HEK293 (cell line): ENCODE measurements at regions not wholly inside any gene's neighbourhood (a gene's known extent, or its start where the extent isn't known, plus 50 kb on each side); places are given as distances from the start of the nearest gene placed in this dataset.

Experiments
- CTCF ChIA-PET: fragments of 350-600 bp; formaldehyde crosslinking; extraction: SDS; loops from one replicate; lab custom pipeline; 2021; ENCODE audit warnings: antibody characterized with exemption; lab: Yijun Ruan, JAX
- POLR2A ChIA-PET: fragments of 300-600 bp; formaldehyde crosslinking; extraction: SDS; loops from one replicate; lab custom pipeline; 2020; ENCODE audit warnings: antibody characterized with exemption, inconsistent platforms; lab: Yijun Ruan, JAX
- H3K27ac ChIP-seq: fragments of 200-500 bp; sonication (Bioruptor generic); 2 replicates; pipeline ENCODE4 v1.5.1; 2014; ENCODE audit warnings: low read depth, low read length, control low read depth, inconsistent platforms; ENCODE audit errors: extremely low read depth
- H3K36me3 ChIP-seq, 2 experiments: fragments of 200-500 bp in 1 of 2; sonication (Bioruptor generic) in 1 of 2; 1 replicate in 1 of 2; 2 replicates in 1 of 2; pipeline ENCODE4 v1.5.1; 2014 to 2017; ENCODE audit warnings: inconsistent platforms in 2 of 2, low read length in 2 of 2; ENCODE audit not compliant: control insufficient read depth in 2 of 2, insufficient read depth in 1 of 2
- H3K4me1 ChIP-seq: fragments of 200-500 bp; sonication (Bioruptor generic); 2 replicates; pipeline ENCODE4 v1.5.1; 2014; ENCODE audit warnings: mild to moderate bottlenecking, low read length, inconsistent platforms; ENCODE audit not compliant: control insufficient read depth, insufficient read depth
- H3K4me3 ChIP-seq: 2 replicates; pipeline ENCODE4 v1.5.1; 2011; ENCODE audit warnings: low read depth, mild to moderate bottlenecking, control low read depth, low read length, moderate library complexity
- H3K9me3 ChIP-seq: fragments of 200-500 bp; sonication (Bioruptor generic); 2 replicates; pipeline ENCODE4 v1.5.1; 2014; ENCODE audit warnings: low read depth, low read length, inconsistent platforms; ENCODE audit not compliant: control insufficient read depth, insufficient read depth
- GFI1B ChIP-seq: fragments of 450-650 bp; formaldehyde crosslinking; IDR thresholded peaks from 2 replicates; pipeline ENCODE4 v1.5.1; 2016; ENCODE audit warnings: missing biosample characterization, missing genetic modification characterization
- IKZF3 ChIP-seq: fragments of 450-650 bp; IDR thresholded peaks from 2 replicates; pipeline ENCODE4 v1.5.0; 2018; ENCODE audit warnings: missing biosample characterization, mild to moderate bottlenecking, missing genetic modification characterization, moderate library complexity
- KLF1 ChIP-seq: fragments of 450-650 bp; formaldehyde crosslinking; IDR thresholded peaks from 2 replicates; pipeline ENCODE4 v1.5.1; 2016; ENCODE audit warnings: missing biosample characterization, missing genetic modification characterization
- MZF1 ChIP-seq: fragments of 450-650 bp; formaldehyde crosslinking; IDR thresholded peaks from 2 replicates; pipeline ENCODE4 v1.5.1; 2017; ENCODE audit warnings: missing biosample characterization, missing genetic modification characterization, borderline replicate concordance
- OSR2 ChIP-seq: fragments of 450-650 bp; formaldehyde crosslinking; IDR thresholded peaks from 2 replicates; pipeline ENCODE4 v1.5.1; 2016; ENCODE audit warnings: missing biosample characterization, missing genetic modification characterization
- PRDM10 ChIP-seq: fragments of 450-650 bp; formaldehyde crosslinking; IDR thresholded peaks from 2 replicates; pipeline ENCODE4 v1.5.1; 2016; ENCODE audit warnings: missing biosample characterization, missing genetic modification characterization
- ZBTB1 ChIP-seq: fragments of 450-650 bp; formaldehyde crosslinking; IDR thresholded peaks from 2 replicates; pipeline ENCODE4 v1.5.1; 2016; ENCODE audit warnings: missing biosample characterization, missing genetic modification characterization
- ZFHX2 ChIP-seq: fragments of 450-650 bp; formaldehyde crosslinking; conservative IDR thresholded peaks from 2 replicates; pipeline ENCODE4 v1.5.1; 2016; ENCODE audit warnings: missing biosample characterization, missing genetic modification characterization
- ZFP37 ChIP-seq: fragments of 450-650 bp; formaldehyde crosslinking; IDR thresholded peaks from 2 replicates; pipeline ENCODE4 v1.5.1; 2016; ENCODE audit warnings: missing biosample characterization, missing genetic modification characterization
- ZNF362 ChIP-seq: fragments of 450-650 bp; formaldehyde crosslinking; IDR thresholded peaks from 2 replicates; pipeline ENCODE4 v1.5.1; 2016; ENCODE audit warnings: missing biosample characterization, missing genetic modification characterization
- ZNF433 ChIP-seq: fragments of 450-650 bp; formaldehyde crosslinking; IDR thresholded peaks from 2 replicates; pipeline ENCODE4 v1.5.1; 2016; ENCODE audit warnings: missing biosample characterization, missing genetic modification characterization, low read depth
- ZNF518A ChIP-seq: fragments of 450-650 bp; formaldehyde crosslinking; conservative IDR thresholded peaks from 2 replicates; pipeline ENCODE4 v1.5.1; 2016; ENCODE audit warnings: low read depth, missing biosample characterization, missing genetic modification characterization
- ZNF600 ChIP-seq: fragments of 450-650 bp; formaldehyde crosslinking; IDR thresholded peaks from 2 replicates; pipeline ENCODE4 v1.5.1; 2016; ENCODE audit warnings: missing biosample characterization, missing genetic modification characterization
- ZNF624 ChIP-seq: fragments of 450-650 bp; formaldehyde crosslinking; IDR thresholded peaks from 2 replicates; pipeline ENCODE4 v1.5.1; 2017; ENCODE audit warnings: missing biosample characterization, missing genetic modification characterization
- ZNF654 ChIP-seq: fragments of 450-650 bp; formaldehyde crosslinking; IDR thresholded peaks from 2 replicates; pipeline ENCODE4 v1.5.1; 2016; ENCODE audit warnings: low read depth, missing biosample characterization, missing genetic modification characterization
- ZNF658 ChIP-seq: fragments of 450-650 bp; formaldehyde crosslinking; IDR thresholded peaks from 2 replicates; pipeline ENCODE4; 2016; ENCODE audit warnings: missing biosample characterization, missing genetic modification characterization
- ZSCAN16 ChIP-seq: fragments of 450-650 bp; formaldehyde crosslinking; IDR thresholded peaks from 2 replicates; pipeline ENCODE4 v1.5.1; 2016; ENCODE audit warnings: missing biosample characterization, missing genetic modification characterization

GRCh38 chr18:41820784-41821183 lies 134.2 kb upstream of the PIK3C3 start (continued):
- TF ChIP-seq GFI1B (tag by site-specific recombination) (no peak), ZNF518A (tag by site-specific recombination) (no peak), IKZF3 (no peak), KLF1 (tag by site-specific recombination) (no peak), ZBTB1 (tag by site-specific recombination) (no peak), ZFHX2 (no peak)
- TF ChIP-seq, all 188 proteins: peak for 0

- POLR2A ChIA-PET = no interaction called here
- no peak overlapping the region for H3K4me3 ChIP-seq
- TF ChIP-seq ZNF362 (no peak), ZFP37 (no peak), ZNF658 (no peak), OSR2 (no peak), ZNF600 (no peak), ZNF624 (tag by site-specific recombination) (no peak), ZSCAN16 (tag by site-specific recombination) (no peak)
- CTCF ChIA-PET = interaction anchor here (0.6 to 1.5 kb wide), 2 partner anchors 11 to 84 kb away, joined by 3 read pairs; no protein-coding TSS in a partner anchor
- H3K36me3 ChIP-seq = no peaks in the 10 kb centered on the region
- no peaks in the 10 kb centered on the region for H3K9me3 ChIP-seq
- no peaks in the 10 kb centered on the region for H3K4me1 ChIP-seq
- no peak overlapping the region for H3K27ac ChIP-seq
These were observed 136.4 kb upstream of the PIK3C3 start for GRCh38 chr18:41818381-41819355.

GRCh38 chr18:41814651-41815050 lies 140.4 kb upstream of the PIK3C3 start:
- POLR2A ChIA-PET = no interaction called here
- no peaks in the 10 kb centered on the region for H3K9me3 ChIP-seq

GRCh38 chr18:41809652-41810051 lies 145.4 kb upstream of the PIK3C3 start:
- Histone ChIP-seq H3K4me1 (no peaks in the 10 kb centered on the region), H3K9me3 (no peaks in the 10 kb centered on the region), H3K27ac (no peak overlapping the region), H3K36me3 (no peaks in the 10 kb centered on the region), H3K4me3 (no peak overlapping the region)
- CTCF ChIA-PET = no interaction called here
- TF ChIP-seq PRDM10 (tag by site-specific recombination) = 0 out of 2 replicates have a peak, but pooled peaks have one; percentile 15
- TF ChIP-seq ZNF433 (tag by site-specific recombination) = no peak
- POLR2A ChIA-PET = no interaction called here

More at GRCh38 chr18:41814651-41815050, 140.4 kb upstream of the PIK3C3 start:
- H3K36me3 ChIP-seq = no peaks in the 10 kb centered on the region
- CTCF ChIA-PET = no interaction called here
- TF ChIP-seq ZNF658 = no peak
- no peak for TF ChIP-seq MZF1 (tag by site-specific recombination)
- no peak for TF ChIP-seq ZNF654 (tag by site-specific recombination)
- H3K4me3 ChIP-seq = no peak overlapping the region
- H3K4me1 ChIP-seq = no peaks in the 10 kb centered on the region
- no peak overlapping the region for H3K27ac ChIP-seq
